Right lung (tissue), 2 donors: ENCODE measurements at regions not wholly inside any gene's neighbourhood (a gene's known extent, or its start where the extent isn't known, plus 50 kb on each side); places are given as distances from the start of the nearest gene placed in this dataset.

ENCODE experiments used
- DNase-seq, 2 donors: peaks; one replicate each; pipeline ENCODE4 v3.0.0-alpha.2; 2013

- DNase-seq, result no peak
Measured at GRCh38 chr13:84332346-84332745, 450.1 kb upstream of the SLITRK1 start.

- no peak for DNase-seq
Measured at GRCh38 chr13:84315527-84315926, 433.3 kb upstream of the SLITRK1 start.

- DNase-seq, result no peak
Measured at GRCh38 chr13:84303035-84303434, 420.8 kb upstream of the SLITRK1 start.

- DNase-seq, result no peak
Measured at GRCh38 chr13:84297251-84297650, 415.0 kb upstream of the SLITRK1 start.

- DNase-seq, result no peak
Measured at GRCh38 chr13:84296401-84296800, 414.1 kb upstream of the SLITRK1 start.

GRCh38 chr13:84294576-84294975, 412.3 kb upstream of the SLITRK1 start:
- DNase-seq, result no peak

GRCh38 chr13:84290386-84290785, 408.1 kb upstream of the SLITRK1 start:
- no peak for DNase-seq

GRCh38 chr13:84279166-84279565, 396.9 kb upstream of the SLITRK1 start:
- no peak for DNase-seq

- DNase-seq, result no peak
Measured at GRCh38 chr13:84272877-84273562, 390.7 kb upstream of the SLITRK1 start.

- peak in 1 of 2 donors; percentile 0 for DNase-seq
Measured at GRCh38 chr13:84265257-84265764, 383.0 kb upstream of the SLITRK1 start.

GRCh38 chr13:84263354-84264069, 381.2 kb upstream of the SLITRK1 start:
- DNase-seq, result no peak

- no peak for DNase-seq
Measured at GRCh38 chr13:84255226-84255797, 373.0 kb upstream of the SLITRK1 start.

- no peak for DNase-seq
Measured at GRCh38 chr13:84249463-84249862, 367.2 kb upstream of the SLITRK1 start.

- DNase-seq, result no peak
Measured at GRCh38 chr13:84243340-84243739, 361.1 kb upstream of the SLITRK1 start.

- DNase-seq, result no peak
Measured at GRCh38 chr13:84239032-84239431, 356.8 kb upstream of the SLITRK1 start.

GRCh38 chr13:84238381-84238780, 356.1 kb upstream of the SLITRK1 start:
- no peak for DNase-seq

- no peak for DNase-seq
Measured at GRCh38 chr13:84237143-84237542, 354.9 kb upstream of the SLITRK1 start.

GRCh38 chr13:84234416-84234815, 352.1 kb upstream of the SLITRK1 start:
- no peak for DNase-seq

- no peak for DNase-seq
Measured at GRCh38 chr13:84230568-84230967, 348.3 kb upstream of the SLITRK1 start.

GRCh38 chr13:84211048-84211447, 328.8 kb upstream of the SLITRK1 start:
- DNase-seq, result no peak

GRCh38 chr13:84208246-84208910, 326.1 kb upstream of the SLITRK1 start:
- peak in 1 of 2 donors; percentile 8 for DNase-seq

GRCh38 chr13:84207509-84207908, 325.2 kb upstream of the SLITRK1 start:
- no peak for DNase-seq
